DMS79 (cell line): ENCODE measurements at regions not wholly inside any gene's neighbourhood (a gene's known extent, or its start where the extent isn't known, plus 50 kb on each side); places are given as distances from the start of the nearest gene placed in this dataset.

Experiments used
- DNase-seq: peaks from one replicate; lab custom pipeline; 2025; lab: John Stamatoyannopoulos, UW

DNA sequence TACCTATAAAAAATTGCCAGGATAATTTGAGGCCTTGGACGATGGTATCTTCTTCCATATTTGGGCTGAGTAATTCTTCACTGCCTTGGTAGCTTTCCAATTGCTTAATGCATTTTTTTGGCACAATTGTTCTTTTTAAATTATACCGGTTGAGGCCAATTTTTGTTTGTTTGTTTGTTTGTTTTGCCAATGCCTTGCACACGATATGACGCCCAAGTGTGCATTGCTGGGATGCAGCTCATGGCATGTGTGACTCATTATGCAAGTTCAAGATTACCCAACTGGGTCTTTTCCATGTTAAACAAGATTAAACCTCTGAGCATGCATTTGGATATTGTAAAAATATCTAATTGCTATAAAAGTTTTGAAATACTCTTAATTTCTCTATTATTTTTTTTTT is 71.1 kb upstream of the KCNIP4 start:
- DNase-seq = no peak

DNA sequence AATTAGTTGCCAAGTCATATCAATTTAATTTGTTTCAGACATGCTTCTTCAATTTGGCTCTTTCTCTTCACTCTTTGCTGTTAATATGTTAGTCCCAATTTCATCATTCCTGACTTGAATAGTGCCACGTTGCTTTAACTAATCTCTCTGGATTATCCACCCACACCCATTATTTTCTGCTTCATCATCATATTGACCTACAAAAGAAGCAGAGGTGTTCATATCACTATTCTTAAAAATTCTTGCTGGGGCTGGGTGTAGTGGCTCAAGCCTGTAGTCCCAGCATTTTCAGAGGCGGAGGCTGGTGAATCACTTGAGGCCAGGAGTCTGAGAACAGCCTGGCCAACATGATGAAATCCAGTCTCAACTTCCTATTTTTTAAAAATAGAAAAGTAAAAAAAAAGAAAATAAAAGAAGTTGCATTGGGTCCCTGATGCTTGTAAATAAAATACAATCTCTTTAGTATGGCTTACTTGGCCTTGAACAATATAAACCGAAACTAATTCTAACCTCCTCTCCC is 65.7 kb upstream of the KCNIP4 start:
- DNase-seq = no peak

DNA sequence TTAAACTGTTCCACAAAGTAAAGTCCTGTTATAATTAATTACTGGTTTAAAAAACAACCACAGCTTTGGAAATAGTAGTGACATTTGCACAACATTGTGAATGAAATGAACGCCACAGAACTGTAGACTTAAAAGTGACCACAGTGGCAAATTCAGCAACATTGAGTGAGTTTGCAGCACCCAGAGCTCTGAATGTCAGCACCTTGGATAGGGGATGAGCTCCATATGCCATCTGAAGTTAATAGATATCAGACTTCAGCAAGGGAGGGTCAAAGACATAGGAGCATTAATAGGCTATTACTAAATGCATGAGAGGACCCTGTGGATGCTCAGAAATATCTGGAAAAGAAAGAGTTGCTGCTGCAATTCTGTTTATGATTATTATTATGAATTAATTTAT is 55.3 kb upstream of the KCNIP4 start:
- DNase-seq = no peak
